ENCODE measurements at regions not wholly inside any gene's neighbourhood (a gene's known extent, or its start where the extent isn't known, plus 50 kb on each side); places are given as distances from the start of the nearest gene placed in this dataset.

DNA sequence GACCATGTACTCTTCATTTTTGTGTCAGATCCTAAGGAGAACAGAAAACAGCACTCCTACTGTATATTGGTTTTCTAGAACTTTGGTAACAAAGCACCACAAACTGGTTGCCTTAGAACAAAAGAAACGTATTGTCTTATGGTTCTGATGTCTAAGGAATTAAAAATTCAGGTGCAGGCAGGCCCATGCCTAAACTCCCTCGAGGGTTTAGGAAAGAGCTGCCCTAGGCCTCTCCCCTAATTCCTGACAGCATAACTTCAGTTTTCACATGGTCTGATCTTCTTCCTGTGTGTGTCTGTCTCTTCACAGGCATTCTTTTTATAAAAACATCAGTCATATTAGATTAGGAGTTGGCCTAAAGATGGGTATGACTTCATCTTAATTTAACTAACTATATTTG lies 1093.6 kb downstream of the TECRL start:
- H3K4me2 ChIP-seq, result no peak overlapping the region
- no peaks in the 10 kb centered on the region; a peak in 1 of 4 replicates for H3K4me1 ChIP-seq (ENCODE audit: control insufficient read depth in 1 of 2, insufficient read depth in 2 of 2, low read depth in 1 of 2, low read length in 1 of 2)
- no peaks in the 10 kb centered on the region for H3F3A ChIP-seq (replicated peaks; ENCODE audit: insufficient read depth)
- TF ChIP-seq TEAD4 (IDR thresholded peaks at IDR 0.05; ENCODE audit: borderline replicate concordance, insufficient read depth), result no peak
- no peak for TF ChIP-seq CHD2 (IDR thresholded peaks at IDR 0.05; ENCODE audit: low read length, partially characterized antibody)
- TF ChIP-seq RCOR1 (IDR thresholded peaks at IDR 0.05; ENCODE audit: low read length), result no peak
- H3K27me3 ChIP-seq (ENCODE audit: insufficient read depth), result no peaks in the 10 kb centered on the region
- H3K4me3 ChIP-seq (ENCODE audit: low read depth in 2 of 2, low read length in 1 of 2), result no peak overlapping the region
- no peak overlapping the region for H3K27ac ChIP-seq (ENCODE audit: low read depth in 2 of 2, low read length in 1 of 2)
- no peak overlapping the region for H2AFZ ChIP-seq (ENCODE audit: low read depth)
- no peaks in the 10 kb centered on the region for H3K36me3 ChIP-seq (replicated peaks in 1 of 2; ENCODE audit: control insufficient read depth in 1 of 2, insufficient read depth in 2 of 2, low read length in 1 of 2)
- no peaks in the 10 kb centered on the region for H3K79me2 ChIP-seq (ENCODE audit: insufficient read depth)
- no peaks in the 10 kb centered on the region for H3K9me3 ChIP-seq
- CTCF ChIA-PET, result interaction anchor here (1.1 kb wide), 1 partner anchor 19 kb away, joined by 3 read pairs; no protein-coding TSS in a partner anchor
- 0 out of 2 replicates have a peak, but pooled peaks cover 3% of the 10 kb centered on the region for H3K9me2 ChIP-seq
- no peak for DNase-seq
- POLR2A ChIA-PET, result no interaction called here
- no peak overlapping the region for H3K9ac ChIP-seq
- 15% methylated on average over 2 of the region's 2 CpGs for WGBS (ENCODE audit: low lambda C conversion rate)
- H4K20me1 ChIP-seq (ENCODE audit: insufficient read depth), result no peaks in the 10 kb centered on the region

DNA sequence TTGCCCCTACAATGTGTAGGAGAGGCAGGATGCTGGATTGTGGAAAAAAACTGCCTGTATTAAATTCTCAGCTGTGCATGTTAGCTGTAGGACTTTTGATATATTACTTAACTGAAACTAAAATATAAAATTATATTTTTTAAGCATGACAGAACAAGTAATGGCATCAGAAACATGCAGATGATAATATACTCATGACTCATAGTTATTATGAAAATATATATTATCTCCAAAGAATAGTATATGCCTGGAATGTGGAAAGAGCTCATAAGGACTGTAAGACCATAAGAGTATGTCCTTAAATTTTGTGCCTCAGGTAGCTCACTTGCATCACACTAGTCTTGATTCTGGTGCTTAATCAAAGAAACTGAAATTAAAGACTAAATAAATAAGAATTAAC lies 1100.6 kb downstream of the TECRL start:
- Histone ChIP-seq H3K4me2 (no peak overlapping the region), H3K9me3 (no peaks in the 10 kb centered on the region), H3K36me3 (replicated peaks in 1 of 2; ENCODE audit: control insufficient read depth in 1 of 2, insufficient read depth in 2 of 2, low read length in 1 of 2) (no peaks in the 10 kb centered on the region), H4K20me1 (ENCODE audit: insufficient read depth) (no peaks in the 10 kb centered on the region), H3K4me3 (ENCODE audit: low read depth in 2 of 2, low read length in 1 of 2) (no peak overlapping the region), H3K9me2 (no peaks in the 10 kb centered on the region), H3K27me3 (ENCODE audit: insufficient read depth) (no peaks in the 10 kb centered on the region), H3F3A (replicated peaks; ENCODE audit: insufficient read depth) (no peaks in the 10 kb centered on the region), H3K4me1 (ENCODE audit: control insufficient read depth in 1 of 2, insufficient read depth in 2 of 2, low read depth in 1 of 2, low read length in 1 of 2) (no peaks in the 10 kb centered on the region; a peak in 1 of 4 replicates), H2AFZ (ENCODE audit: low read depth) (no peak overlapping the region), H3K27ac (ENCODE audit: low read depth in 2 of 2, low read length in 1 of 2) (no peak overlapping the region), H3K9ac (no peak overlapping the region), H3K79me2 (ENCODE audit: insufficient read depth) (no peaks in the 10 kb centered on the region)
- TF ChIP-seq MEF2A (IDR thresholded peaks at IDR 0.05; ENCODE audit: borderline replicate concordance, low read depth) (no peak), JUND (IDR thresholded peaks at IDR 0.05) (no peak), FOXJ3 (CRISPR knock-in tag; IDR thresholded peaks at IDR 0.05) (no peak), RAD21 (IDR thresholded peaks at IDR 0.05; ENCODE audit: low read length) (no peak), POLR2AphosphoS5 (IDR thresholded peaks at IDR 0.05; ENCODE audit: low read depth, low read length) (no peak), ELF1 (IDR thresholded peaks at IDR 0.05) (no peak), GATA2 (CRISPR knock-in tag; IDR thresholded peaks at IDR 0.05) (no peak)
- TF ChIP-seq, protein P1, sequence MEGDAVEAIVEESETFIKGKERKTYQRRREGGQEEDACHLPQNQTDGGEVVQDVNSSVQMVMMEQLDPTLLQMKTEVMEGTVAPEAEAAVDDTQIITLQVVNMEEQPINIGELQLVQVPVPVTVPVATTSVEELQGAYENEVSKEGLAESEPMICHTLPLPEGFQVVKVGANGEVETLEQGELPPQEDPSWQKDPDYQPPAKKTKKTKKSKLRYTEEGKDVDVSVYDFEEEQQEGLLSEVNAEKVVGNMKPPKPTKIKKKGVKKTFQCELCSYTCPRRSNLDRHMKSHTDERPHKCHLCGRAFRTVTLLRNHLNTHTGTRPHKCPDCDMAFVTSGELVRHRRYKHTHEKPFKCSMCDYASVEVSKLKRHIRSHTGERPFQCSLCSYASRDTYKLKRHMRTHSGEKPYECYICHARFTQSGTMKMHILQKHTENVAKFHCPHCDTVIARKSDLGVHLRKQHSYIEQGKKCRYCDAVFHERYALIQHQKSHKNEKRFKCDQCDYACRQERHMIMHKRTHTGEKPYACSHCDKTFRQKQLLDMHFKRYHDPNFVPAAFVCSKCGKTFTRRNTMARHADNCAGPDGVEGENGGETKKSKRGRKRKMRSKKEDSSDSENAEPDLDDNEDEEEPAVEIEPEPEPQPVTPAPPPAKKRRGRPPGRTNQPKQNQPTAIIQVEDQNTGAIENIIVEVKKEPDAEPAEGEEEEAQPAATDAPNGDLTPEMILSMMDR (IDR thresholded peaks at IDR 0.05), result no peak
- TF ChIP-seq, protein P2, sequence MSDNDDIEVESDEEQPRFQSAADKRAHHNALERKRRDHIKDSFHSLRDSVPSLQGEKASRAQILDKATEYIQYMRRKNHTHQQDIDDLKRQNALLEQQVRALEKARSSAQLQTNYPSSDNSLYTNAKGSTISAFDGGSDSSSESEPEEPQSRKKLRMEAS (IDR thresholded peaks at IDR 0.05; ENCODE audit: low read depth), result no peak
- ChIA-PET CTCF (no interaction called here), POLR2A (no interaction called here)
- no peak for DNase-seq

DNA sequence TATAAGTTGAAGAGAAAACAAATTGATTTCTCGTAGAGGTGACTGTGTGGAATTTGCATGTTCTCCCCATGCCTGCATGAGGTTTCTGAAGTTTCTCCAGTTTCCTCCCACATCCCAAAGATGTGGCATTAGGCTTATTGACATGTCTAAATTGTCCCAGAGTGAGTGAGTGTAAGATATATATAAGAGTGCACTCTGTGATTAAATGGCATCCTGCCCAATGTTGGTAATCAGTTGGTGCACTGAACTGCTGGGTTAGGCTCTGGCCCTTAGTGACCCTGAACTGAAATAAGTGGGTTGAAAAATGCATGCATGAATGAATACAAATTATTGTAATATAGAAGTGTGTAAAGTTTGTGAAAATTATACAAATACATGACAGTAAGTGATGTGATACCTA lies 1106.5 kb downstream of the TECRL start:
- Histone ChIP-seq H3K27me3 (ENCODE audit: insufficient read depth) (no peaks in the 10 kb centered on the region), H3K9me2 (no peaks in the 10 kb centered on the region), H3K36me3 (replicated peaks in 1 of 2; ENCODE audit: control insufficient read depth in 1 of 2, insufficient read depth in 2 of 2, low read length in 1 of 2) (no peaks in the 10 kb centered on the region), H3F3A (replicated peaks; ENCODE audit: insufficient read depth) (no peaks in the 10 kb centered on the region), H3K4me3 (ENCODE audit: low read depth in 2 of 2, low read length in 1 of 2) (no peak overlapping the region), H3K9me3 (no peaks in the 10 kb centered on the region), H2AFZ (ENCODE audit: low read depth) (no peak overlapping the region), H3K9ac (no peak overlapping the region), H3K4me1 (ENCODE audit: control insufficient read depth in 1 of 2, insufficient read depth in 2 of 2, low read depth in 1 of 2, low read length in 1 of 2) (no peaks in the 10 kb centered on the region), H3K4me2 (no peak overlapping the region), H3K27ac (ENCODE audit: low read depth in 2 of 2, low read length in 1 of 2) (no peak overlapping the region), H3K79me2 (ENCODE audit: insufficient read depth) (no peaks in the 10 kb centered on the region), H4K20me1 (ENCODE audit: insufficient read depth) (no peaks in the 10 kb centered on the region)
- CTCF ChIA-PET, result no interaction called here
- 42% methylated on average over 1 of the region's 1 CpG for WGBS (ENCODE audit: low lambda C conversion rate)
- POLR2A ChIA-PET, result no interaction called here
- DNase-seq, result no peak
- TF ChIP-seq, protein P1 (IDR thresholded peaks at IDR 0.05), result no peak
- TF ChIP-seq, protein P3, sequence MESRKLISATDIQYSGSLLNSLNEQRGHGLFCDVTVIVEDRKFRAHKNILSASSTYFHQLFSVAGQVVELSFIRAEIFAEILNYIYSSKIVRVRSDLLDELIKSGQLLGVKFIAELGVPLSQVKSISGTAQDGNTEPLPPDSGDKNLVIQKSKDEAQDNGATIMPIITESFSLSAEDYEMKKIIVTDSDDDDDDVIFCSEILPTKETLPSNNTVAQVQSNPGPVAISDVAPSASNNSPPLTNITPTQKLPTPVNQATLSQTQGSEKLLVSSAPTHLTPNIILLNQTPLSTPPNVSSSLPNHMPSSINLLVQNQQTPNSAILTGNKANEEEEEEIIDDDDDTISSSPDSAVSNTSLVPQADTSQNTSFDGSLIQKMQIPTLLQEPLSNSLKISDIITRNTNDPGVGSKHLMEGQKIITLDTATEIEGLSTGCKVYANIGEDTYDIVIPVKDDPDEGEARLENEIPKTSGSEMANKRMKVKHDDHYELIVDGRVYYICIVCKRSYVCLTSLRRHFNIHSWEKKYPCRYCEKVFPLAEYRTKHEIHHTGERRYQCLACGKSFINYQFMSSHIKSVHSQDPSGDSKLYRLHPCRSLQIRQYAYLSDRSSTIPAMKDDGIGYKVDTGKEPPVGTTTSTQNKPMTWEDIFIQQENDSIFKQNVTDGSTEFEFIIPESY (IDR thresholded peaks at IDR 0.05; ENCODE audit: borderline replicate concordance, low read depth), result no peak
- TF ChIP-seq POLR2AphosphoS5 (IDR thresholded peaks at IDR 0.05; ENCODE audit: low read depth, low read length), result no peak
- TF ChIP-seq MEF2A (IDR thresholded peaks at IDR 0.05; ENCODE audit: borderline replicate concordance, low read depth), result no peak
- TF ChIP-seq YY1 (IDR thresholded peaks at IDR 0.05; ENCODE audit: low read depth), result no peak
- no peak for TF ChIP-seq EZH2phosphoT487 (IDR thresholded peaks at IDR 0.05; ENCODE audit: borderline replicate concordance, low read depth)
- no peak for TF ChIP-seq GABPA (IDR thresholded peaks at IDR 0.05; ENCODE audit: low read depth)
- TF ChIP-seq, protein P2 (IDR thresholded peaks at IDR 0.05; ENCODE audit: low read depth), result no peak
- no peak for TF ChIP-seq SMC3 (IDR thresholded peaks at IDR 0.05; ENCODE audit: low read depth, low read length)
